ENCODE measurements at regions not wholly inside any gene's neighbourhood (a gene's known extent, or its start where the extent isn't known, plus 50 kb on each side); places are given as distances from the start of the nearest gene placed in this dataset.

GRCh38 chrX:9362363-9362928 is 102.4 kb upstream of the TBL1X start:
- TF ChIP-seq REST (IDR thresholded peaks at IDR 0.05; ENCODE audit: borderline replicate concordance) = no peak
- TF ChIP-seq CTCF (IDR thresholded peaks at IDR 0.05; ENCODE audit: poor library complexity, severe bottlenecking) = no peak
- no peak for TF ChIP-seq EP300 (conservative IDR thresholded peaks at IDR 0.05; ENCODE audit: poor library complexity, severe bottlenecking)
